ENCODE measurements at regions not wholly inside any gene's neighbourhood (a gene's known extent, or its start where the extent isn't known, plus 50 kb on each side); places are given as distances from the start of the nearest gene placed in this dataset.
"Not testable (repeated sequence)": the region's sequence is repeated elsewhere in the genome, so short reads cannot be mapped to it uniquely, and the experiment has no call there.

DNA sequence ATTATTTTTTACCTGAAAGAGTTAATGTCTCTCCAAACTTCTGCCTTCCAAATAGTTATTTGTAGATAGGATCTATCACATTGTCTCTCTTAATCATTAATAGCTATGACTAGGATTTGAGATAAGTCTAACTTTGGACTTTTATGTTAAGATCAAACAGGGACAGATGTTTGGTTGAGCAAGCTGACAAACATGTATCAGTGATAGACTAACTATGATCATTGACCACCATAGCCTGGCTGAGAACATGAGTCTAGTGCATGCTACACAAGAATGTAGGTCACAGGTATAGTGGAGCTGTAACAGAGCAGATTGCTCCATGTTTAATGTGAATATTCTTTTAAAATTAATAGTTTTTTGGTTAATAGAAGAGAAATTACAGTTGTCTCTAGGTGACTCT lies 52.0 kb downstream of the SYT15B start:
- DNase-seq (ENCODE audit: low read depth, low spot score); H3K9me3 ChIP-seq (ENCODE audit: control insufficient read depth, low read depth, low read length); H3K4me2 ChIP-seq (ENCODE audit: control insufficient read depth, extremely low read depth, insufficient read depth, low read depth, low read length); FAIRE-seq; dilution Hi-C loops (cut with MboI; ENCODE audit: extremely low pct_ligation_motif_present, low sequenced_read_pairs); H3K9me1 ChIP-seq (ENCODE audit: control insufficient read depth, extremely low read depth, insufficient read depth, low read length); H3K4me3 ChIP-seq (ENCODE audit: control insufficient read depth in 2 of 3, extremely low read depth in 1 of 3, insufficient read depth in 2 of 3, low read depth in 1 of 3, low read length in 3 of 3); H3K36me3 ChIP-seq (ENCODE audit: control insufficient read depth in 2 of 2, extremely low read depth in 1 of 2, insufficient read depth in 2 of 2, low read length in 2 of 2); H3K27me3 ChIP-seq (ENCODE audit: control insufficient read depth, extremely low read depth, insufficient read depth, low read length); H3K4me1 ChIP-seq (ENCODE audit: control insufficient read depth, extremely low read depth, insufficient read depth, low read length); H3K9ac ChIP-seq (ENCODE audit: control insufficient read depth, extremely low read depth, insufficient read depth, low read length); H3K79me2 ChIP-seq (ENCODE audit: control insufficient read depth, insufficient read depth, low read length); H4K20me1 ChIP-seq (ENCODE audit: control insufficient read depth, extremely low read depth, insufficient read depth, low read length); H2AFZ ChIP-seq (ENCODE audit: control insufficient read depth, low read length); H3K27ac ChIP-seq (ENCODE audit: control insufficient read depth, insufficient read depth, low read length): not testable (repeated sequence)

DNA sequence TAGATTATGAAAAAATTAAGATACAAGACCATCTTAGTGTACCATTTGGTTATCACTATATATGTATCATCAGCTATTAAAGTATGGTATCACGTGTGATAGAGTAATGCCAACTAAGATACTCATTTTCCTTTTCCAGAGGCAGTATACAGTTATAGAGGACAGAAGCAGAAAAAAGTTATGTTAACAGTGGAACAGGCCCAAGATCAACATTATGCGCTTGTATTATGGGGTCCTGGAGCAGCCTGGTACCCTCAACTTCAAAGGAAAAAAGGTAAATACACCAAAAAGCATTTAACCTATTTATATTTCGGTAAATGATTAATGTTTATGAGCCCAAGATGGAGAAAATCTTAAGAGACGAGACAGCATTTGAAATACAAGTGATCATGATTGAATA lies 52.9 kb downstream of the SYT15B start:
- H3K9ac ChIP-seq (ENCODE audit: control insufficient read depth, extremely low read depth, insufficient read depth, low read length); H3K9me1 ChIP-seq (ENCODE audit: control insufficient read depth, extremely low read depth, insufficient read depth, low read length); FAIRE-seq; H3K79me2 ChIP-seq (ENCODE audit: control insufficient read depth, insufficient read depth, low read length); H3K36me3 ChIP-seq (ENCODE audit: control insufficient read depth in 2 of 2, extremely low read depth in 1 of 2, insufficient read depth in 2 of 2, low read length in 2 of 2); H3K4me3 ChIP-seq (ENCODE audit: control insufficient read depth in 2 of 3, extremely low read depth in 1 of 3, insufficient read depth in 2 of 3, low read depth in 1 of 3, low read length in 3 of 3); dilution Hi-C loops (cut with MboI; ENCODE audit: extremely low pct_ligation_motif_present, low sequenced_read_pairs); H4K20me1 ChIP-seq (ENCODE audit: control insufficient read depth, extremely low read depth, insufficient read depth, low read length); H3K27me3 ChIP-seq (ENCODE audit: control insufficient read depth, extremely low read depth, insufficient read depth, low read length); H3K4me2 ChIP-seq (ENCODE audit: control insufficient read depth, extremely low read depth, insufficient read depth, low read depth, low read length); H2AFZ ChIP-seq (ENCODE audit: control insufficient read depth, low read length); H3K4me1 ChIP-seq (ENCODE audit: control insufficient read depth, extremely low read depth, insufficient read depth, low read length); H3K9me3 ChIP-seq (ENCODE audit: control insufficient read depth, low read depth, low read length); H3K27ac ChIP-seq (ENCODE audit: control insufficient read depth, insufficient read depth, low read length); DNase-seq (ENCODE audit: low read depth, low spot score): not testable (repeated sequence)

DNA sequence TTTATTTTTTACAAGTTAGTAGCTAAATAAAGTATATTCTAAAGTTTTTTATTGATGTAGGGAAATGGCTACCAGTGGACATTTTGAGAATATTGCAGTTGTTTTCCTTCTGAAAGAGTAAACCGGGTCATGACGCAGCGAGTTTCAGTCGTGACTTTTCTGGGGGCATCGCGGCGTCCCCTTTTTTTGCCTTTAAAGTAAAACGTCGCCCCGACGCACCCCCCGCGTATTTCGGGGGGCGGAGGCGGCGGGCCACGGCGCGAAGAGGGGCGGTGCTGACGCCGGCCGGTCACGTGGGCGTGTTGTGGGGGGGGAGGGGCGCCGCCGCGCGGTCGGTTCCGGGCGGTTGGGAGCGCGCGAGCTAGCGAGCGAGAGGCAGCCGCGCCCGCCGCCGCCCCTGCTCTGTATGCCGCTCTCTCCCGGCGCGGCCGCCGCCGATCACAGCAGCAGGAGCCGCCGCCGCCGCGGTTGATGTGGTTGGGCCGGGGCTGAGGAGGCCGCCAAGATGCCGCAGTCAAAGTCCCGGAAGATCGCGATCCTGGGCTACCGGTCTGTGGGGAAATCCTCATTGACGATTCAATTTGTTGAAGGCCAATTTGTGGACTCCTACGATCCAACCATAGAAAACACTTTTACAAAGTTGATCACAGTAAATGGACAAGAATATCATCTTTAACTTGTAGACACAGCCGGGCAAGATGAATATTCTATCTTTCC lies 57.5 kb downstream of the SYT15B start:
- H3K9me1 ChIP-seq (ENCODE audit: control insufficient read depth, extremely low read depth, insufficient read depth, low read length); H3K4me1 ChIP-seq (ENCODE audit: control insufficient read depth, extremely low read depth, insufficient read depth, low read length); H4K20me1 ChIP-seq (ENCODE audit: control insufficient read depth, extremely low read depth, insufficient read depth, low read length); H3K36me3 ChIP-seq (ENCODE audit: control insufficient read depth in 2 of 2, extremely low read depth in 1 of 2, insufficient read depth in 2 of 2, low read length in 2 of 2); H3K27me3 ChIP-seq (ENCODE audit: control insufficient read depth, extremely low read depth, insufficient read depth, low read length); H2AFZ ChIP-seq (ENCODE audit: control insufficient read depth, low read length); dilution Hi-C loops (cut with MboI; ENCODE audit: extremely low pct_ligation_motif_present, low sequenced_read_pairs); DNase-seq (ENCODE audit: low read depth, low spot score); FAIRE-seq; H3K79me2 ChIP-seq (ENCODE audit: control insufficient read depth, insufficient read depth, low read length); H3K9me3 ChIP-seq (ENCODE audit: control insufficient read depth, low read depth, low read length): not testable (repeated sequence)
- Histone ChIP-seq H3K9ac (ENCODE audit: control insufficient read depth, extremely low read depth, insufficient read depth, low read length) (peak overlapping the region; percentile 47), H3K4me2 (ENCODE audit: control insufficient read depth, extremely low read depth, insufficient read depth, low read depth, low read length) (peak overlapping the region; percentile 22), H3K4me3 (ENCODE audit: control insufficient read depth in 2 of 3, extremely low read depth in 1 of 3, insufficient read depth in 2 of 3, low read depth in 1 of 3, low read length in 3 of 3) (peak overlapping the region in 1 of 3 experiments; percentile 14), H3K27ac (ENCODE audit: control insufficient read depth, insufficient read depth, low read length) (peak overlapping the region; percentile 20)

DNA sequence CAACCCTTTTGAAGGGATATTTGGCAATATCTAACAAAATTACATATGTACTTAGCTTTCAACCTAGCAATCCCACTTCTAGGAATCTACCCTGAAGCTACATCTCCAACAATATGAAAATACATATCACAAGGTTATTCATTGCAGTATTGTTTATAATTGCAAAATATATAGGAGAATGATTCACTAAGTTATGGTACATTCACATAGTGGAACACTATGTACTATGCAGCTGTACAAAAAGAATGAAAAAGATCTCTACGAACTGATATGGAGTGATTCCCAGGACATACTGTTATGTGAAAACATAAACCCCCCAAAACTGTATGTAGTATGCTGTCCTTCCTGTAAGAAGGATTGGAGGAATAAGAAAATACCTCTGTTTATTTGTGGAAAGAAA lies 62.1 kb downstream of the SYT15B start:
- H3K4me3 ChIP-seq (ENCODE audit: control insufficient read depth in 2 of 3, extremely low read depth in 1 of 3, insufficient read depth in 2 of 3, low read depth in 1 of 3, low read length in 3 of 3); dilution Hi-C loops (cut with MboI; ENCODE audit: extremely low pct_ligation_motif_present, low sequenced_read_pairs); H3K79me2 ChIP-seq (ENCODE audit: control insufficient read depth, insufficient read depth, low read length); H4K20me1 ChIP-seq (ENCODE audit: control insufficient read depth, extremely low read depth, insufficient read depth, low read length); DNase-seq (ENCODE audit: low read depth, low spot score); H3K9ac ChIP-seq (ENCODE audit: control insufficient read depth, extremely low read depth, insufficient read depth, low read length); H2AFZ ChIP-seq (ENCODE audit: control insufficient read depth, low read length); H3K9me3 ChIP-seq (ENCODE audit: control insufficient read depth, low read depth, low read length); H3K27me3 ChIP-seq (ENCODE audit: control insufficient read depth, extremely low read depth, insufficient read depth, low read length); FAIRE-seq; H3K36me3 ChIP-seq (ENCODE audit: control insufficient read depth in 2 of 2, extremely low read depth in 1 of 2, insufficient read depth in 2 of 2, low read length in 2 of 2); H3K4me1 ChIP-seq (ENCODE audit: control insufficient read depth, extremely low read depth, insufficient read depth, low read length); H3K4me2 ChIP-seq (ENCODE audit: control insufficient read depth, extremely low read depth, insufficient read depth, low read depth, low read length); H3K9me1 ChIP-seq (ENCODE audit: control insufficient read depth, extremely low read depth, insufficient read depth, low read length): not testable (repeated sequence)
- peak overlapping the region; percentile 40 for H3K27ac ChIP-seq (ENCODE audit: control insufficient read depth, insufficient read depth, low read length)

DNA sequence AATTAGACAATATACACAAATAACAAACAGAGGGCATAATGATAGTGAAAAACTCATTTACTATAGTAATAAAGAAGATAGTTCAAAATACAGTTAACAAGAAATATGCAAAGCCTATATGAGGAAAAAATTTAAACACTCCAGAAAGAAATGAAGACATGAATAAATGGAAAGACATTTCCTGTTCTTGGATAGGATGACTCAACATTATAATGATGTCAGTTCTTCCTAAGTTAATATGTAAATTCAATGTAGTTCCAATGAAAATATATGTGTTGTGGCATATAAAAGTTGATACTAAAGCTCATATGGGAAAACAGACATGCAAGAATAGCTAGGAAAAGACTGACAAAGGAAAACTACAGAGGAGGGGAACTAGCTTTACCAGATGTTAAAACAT lies 63.5 kb downstream of the SYT15B start:
- FAIRE-seq; H3K4me2 ChIP-seq (ENCODE audit: control insufficient read depth, extremely low read depth, insufficient read depth, low read depth, low read length); H3K9ac ChIP-seq (ENCODE audit: control insufficient read depth, extremely low read depth, insufficient read depth, low read length); H3K36me3 ChIP-seq (ENCODE audit: control insufficient read depth in 2 of 2, extremely low read depth in 1 of 2, insufficient read depth in 2 of 2, low read length in 2 of 2); DNase-seq (ENCODE audit: low read depth, low spot score); H3K27me3 ChIP-seq (ENCODE audit: control insufficient read depth, extremely low read depth, insufficient read depth, low read length); H3K9me1 ChIP-seq (ENCODE audit: control insufficient read depth, extremely low read depth, insufficient read depth, low read length); H3K4me3 ChIP-seq (ENCODE audit: control insufficient read depth in 2 of 3, extremely low read depth in 1 of 3, insufficient read depth in 2 of 3, low read depth in 1 of 3, low read length in 3 of 3); dilution Hi-C loops (cut with MboI; ENCODE audit: extremely low pct_ligation_motif_present, low sequenced_read_pairs); H4K20me1 ChIP-seq (ENCODE audit: control insufficient read depth, extremely low read depth, insufficient read depth, low read length); H3K27ac ChIP-seq (ENCODE audit: control insufficient read depth, insufficient read depth, low read length); H2AFZ ChIP-seq (ENCODE audit: control insufficient read depth, low read length); H3K4me1 ChIP-seq (ENCODE audit: control insufficient read depth, extremely low read depth, insufficient read depth, low read length); H3K9me3 ChIP-seq (ENCODE audit: control insufficient read depth, low read depth, low read length); H3K79me2 ChIP-seq (ENCODE audit: control insufficient read depth, insufficient read depth, low read length): not testable (repeated sequence)

All from keratinocyte (primary cell).